Trophoblast cell (in vitro differentiated cells and primary cell): ENCODE measurements at regions not wholly inside any gene's neighbourhood (a gene's known extent, or its start where the extent isn't known, plus 50 kb on each side); places are given as distances from the start of the nearest gene placed in this dataset.
A peak's percentile ranks its signal among the peaks of the same experiment; 100 is the strongest.

ENCODE experiments used
- DNase-seq, 2 donors: peaks; one replicate each; pipeline ENCODE4 v3.0.0-alpha.2; 2016
- H2AFZ ChIP-seq: 2 replicates; pipeline ENCODE4 v1.6.1; 2013; ENCODE audit warnings: low read length, moderate library complexity, mild to moderate bottlenecking; ENCODE audit not compliant: insufficient read depth, poor library complexity
- H2AK5ac ChIP-seq: 2 replicates; pipeline ENCODE4 v1.6.1; 2013; ENCODE audit warnings: mild to moderate bottlenecking, low read length
- H2BK120ac ChIP-seq: 2 replicates; pipeline ENCODE4 v1.6.1; 2013; ENCODE audit warnings: low read length, mild to moderate bottlenecking, moderate library complexity; ENCODE audit not compliant: insufficient read depth, poor library complexity
- H2BK12ac ChIP-seq: 2 replicates; pipeline ENCODE4 v1.6.1; 2013; ENCODE audit warnings: mild to moderate bottlenecking, low read length, moderate library complexity
- H2BK5ac ChIP-seq: 2 replicates; pipeline ENCODE4 v1.6.1; 2013; ENCODE audit warnings: low read length, low read depth, moderate library complexity, mild to moderate bottlenecking; ENCODE audit not compliant: poor library complexity
- H3K14ac ChIP-seq: 2 replicates; pipeline ENCODE4 v1.6.1; 2013; ENCODE audit warnings: mild to moderate bottlenecking, low read length
- H3K18ac ChIP-seq: 2 replicates; pipeline ENCODE4 v1.6.1; 2013; ENCODE audit warnings: mild to moderate bottlenecking, low read length
- H3K23ac ChIP-seq: 2 replicates; pipeline ENCODE4 v1.6.1; 2013; ENCODE audit warnings: low read length
- H3K27ac ChIP-seq: 2 replicates; pipeline ENCODE4 v1.5.1; 2013; ENCODE audit warnings: low read depth, mild to moderate bottlenecking, inconsistent platforms, low read length, moderate library complexity
- H3K27me3 ChIP-seq: 2 replicates; pipeline ENCODE4 v1.6.1; 2013; ENCODE audit warnings: inconsistent platforms, mild to moderate bottlenecking, low read length, moderate library complexity; ENCODE audit not compliant: insufficient read depth
- H3K36me3 ChIP-seq, 2 experiments: 1 replicate in 1 of 2; 2 replicates in 1 of 2; pipeline ENCODE4 v1.6.1; 2013; ENCODE audit warnings: low read length in 2 of 2, mild to moderate bottlenecking in 2 of 2, moderate library complexity in 1 of 2; ENCODE audit not compliant: insufficient read depth in 2 of 2, control insufficient read depth in 1 of 2
- H3K4ac ChIP-seq: 2 replicates; pipeline ENCODE4 v1.6.1; 2013; ENCODE audit warnings: low read depth, mild to moderate bottlenecking, low read length, moderate library complexity
- H3K4me1 ChIP-seq, 2 experiments: 1 replicate in 1 of 2; 2 replicates in 1 of 2; pipeline ENCODE4 v1.6.1; 2013; ENCODE audit warnings: low read length in 2 of 2, mild to moderate bottlenecking in 2 of 2, moderate library complexity in 1 of 2; ENCODE audit not compliant: insufficient read depth in 2 of 2, control insufficient read depth in 1 of 2
- H3K4me2 ChIP-seq: 2 replicates; pipeline ENCODE4 v1.6.1; 2013; ENCODE audit warnings: inconsistent platforms, mild to moderate bottlenecking, low read length, moderate library complexity
- H3K4me3 ChIP-seq: 2 replicates; pipeline ENCODE4 v1.5.1; 2013; ENCODE audit warnings: mild to moderate bottlenecking, low read depth, low read length, inconsistent platforms
- H3K79me1 ChIP-seq: one replicate; pipeline ENCODE4 v1.6.1; 2013; ENCODE audit warnings: low read length
- H3K79me2 ChIP-seq: 2 replicates; pipeline ENCODE4 v1.6.1; 2013; ENCODE audit warnings: low read length, mild to moderate bottlenecking; ENCODE audit not compliant: control insufficient read depth, insufficient read depth, poor library complexity
- H3K9ac ChIP-seq: 2 replicates; pipeline ENCODE4 v1.6.1; 2013; ENCODE audit warnings: mild to moderate bottlenecking, low read length
- H3K9me3 ChIP-seq: 2 replicates; pipeline ENCODE4 v1.6.1; 2013; ENCODE audit warnings: low read depth, mild to moderate bottlenecking, control low read depth, inconsistent platforms, low read length; ENCODE audit not compliant: insufficient read depth
- H4K12ac ChIP-seq: 2 replicates; pipeline ENCODE4 v1.6.1; 2013; ENCODE audit warnings: low read depth, mild to moderate bottlenecking, low read length, moderate library complexity
- H4K8ac ChIP-seq: 2 replicates; pipeline ENCODE4 v1.6.1; 2013; ENCODE audit warnings: low read depth, mild to moderate bottlenecking, low read length, moderate library complexity
- H4K91ac ChIP-seq: one replicate; pipeline ENCODE4 v1.6.1; 2013; ENCODE audit warnings: low read depth, mild to moderate bottlenecking, low read length, moderate library complexity
- WGBS: extraction: QIAGEN DNeasy Blood & Tissue Kit; methylation state at CpG from one replicate; pipeline ENCODE4 v1.1.7; 2013; ENCODE audit warnings: missing lambda C conversion rate; ENCODE audit not compliant: insufficient read length, insufficient coverage; ENCODE audit errors: extremely low coverage; 5-methylcytosine and 5-hydroxymethylcytosine counted together

DNA sequence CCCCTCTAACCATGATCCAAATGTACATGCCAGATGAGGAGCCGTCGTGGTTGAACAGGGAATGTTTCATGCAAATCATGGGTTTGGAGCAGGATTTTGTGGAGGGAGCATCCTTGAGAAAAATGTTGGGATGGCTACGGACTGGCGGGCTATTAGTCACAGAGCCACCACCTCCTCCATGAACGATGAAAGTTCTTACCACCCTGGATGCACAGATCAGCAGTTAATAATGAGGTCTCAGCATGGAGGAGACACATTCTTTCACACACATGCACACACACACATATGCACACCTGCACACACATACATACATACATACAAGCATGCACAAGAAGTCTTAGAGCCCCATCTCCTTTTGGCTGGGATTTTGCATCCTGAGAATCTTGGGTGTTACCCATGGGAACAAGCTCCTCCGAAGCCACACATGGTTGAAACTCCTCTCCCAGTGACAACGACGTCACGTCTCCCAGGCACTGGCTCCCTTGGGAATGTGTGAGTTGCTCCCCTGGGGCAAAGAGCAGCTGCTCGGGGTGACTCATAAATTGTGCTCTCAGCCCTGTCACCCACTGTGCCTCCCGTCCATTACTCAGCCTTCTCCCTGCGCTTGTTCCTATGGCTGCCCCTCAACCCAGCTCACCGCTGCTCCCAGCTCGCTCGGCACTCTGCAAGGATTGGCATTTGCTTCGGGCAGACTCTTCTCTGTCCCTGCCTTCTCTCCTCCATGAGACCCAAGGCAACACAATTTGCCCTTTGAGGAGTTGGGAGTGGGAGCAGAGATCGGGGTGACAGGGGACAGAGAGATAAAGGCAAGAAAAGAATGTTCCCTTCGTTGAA lies 344.6 kb downstream of the SOX9 start:
- H2BK12ac ChIP-seq, result no peak overlapping the region
- H3K36me3 ChIP-seq, result no peaks in the 10 kb centered on the region
- H3K4me3 ChIP-seq, result no peak overlapping the region
- H4K12ac ChIP-seq, result no peak overlapping the region
- no peak overlapping the region for H2AK5ac ChIP-seq
- peak overlapping the region; percentile 29 for H3K27ac ChIP-seq
- DNase-seq, result peak; percentile 98
- H3K4ac ChIP-seq, result no peak overlapping the region
- no peaks in the 10 kb centered on the region for H3K9me3 ChIP-seq
- no peak overlapping the region for H3K18ac ChIP-seq
- H3K23ac ChIP-seq, result no peak overlapping the region
- no peaks in the 10 kb centered on the region for H3K79me2 ChIP-seq
- no peak overlapping the region for H2AFZ ChIP-seq
- peaks cover 15% of the 10 kb centered on the region for H3K79me1 ChIP-seq
- H4K91ac ChIP-seq, result peak overlapping the region; percentile 23
- no peak overlapping the region for H4K8ac ChIP-seq
- H2BK120ac ChIP-seq, result no peak overlapping the region
- H3K14ac ChIP-seq, result no peak overlapping the region
- peak overlapping the region; percentile 5 for H2BK5ac ChIP-seq
- no peak overlapping the region for H3K9ac ChIP-seq
- no peaks in the 10 kb centered on the region for H3K27me3 ChIP-seq
- no CpG with 5 or more reads among the region's 18 CpGs for WGBS
- peak overlapping the region; percentile 33 for H3K4me2 ChIP-seq
- H3K4me1 ChIP-seq, result peaks cover 30 to 49% of the 10 kb centered on the region in 2 experiments

DNA sequence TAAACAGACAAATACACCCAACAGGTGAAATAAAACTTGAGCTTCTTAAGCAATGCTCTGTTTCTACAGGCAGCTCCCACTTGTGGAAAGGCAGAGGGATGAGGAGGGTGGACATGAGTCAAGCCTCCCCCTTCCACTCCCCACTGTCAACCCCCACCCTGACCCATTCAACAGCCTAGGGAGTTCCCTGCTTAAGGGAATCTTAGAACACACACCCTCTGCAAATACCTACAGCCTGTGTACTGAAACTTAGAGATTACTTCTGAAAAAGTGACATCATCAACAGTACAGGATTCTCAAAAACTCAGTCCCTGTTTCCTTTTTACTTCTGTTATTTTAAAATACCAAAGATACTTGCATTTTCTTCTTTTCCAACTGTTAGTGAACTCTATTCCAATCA lies 345.4 kb downstream of the SOX9 start:
- DNase-seq, result peak; percentile 75 to 81
- no peak overlapping the region for H3K14ac ChIP-seq
- no peak overlapping the region for H2AFZ ChIP-seq
- no peaks in the 10 kb centered on the region for H3K27me3 ChIP-seq
- H3K27ac ChIP-seq, result peak overlapping the region; percentile 29
- no peaks in the 10 kb centered on the region for H3K9me3 ChIP-seq
- H3K4me2 ChIP-seq, result peak overlapping the region; percentile 33
- no peak overlapping the region for H3K4me3 ChIP-seq
- no peak overlapping the region for H2BK5ac ChIP-seq
- H3K18ac ChIP-seq, result no peak overlapping the region
- no peak overlapping the region for H4K12ac ChIP-seq
- H3K4ac ChIP-seq, result no peak overlapping the region
- peaks cover 25 to 45% of the 10 kb centered on the region in 2 experiments for H3K4me1 ChIP-seq
- H3K36me3 ChIP-seq, result no peaks in the 10 kb centered on the region
- H4K8ac ChIP-seq, result no peak overlapping the region
- H3K23ac ChIP-seq, result no peak overlapping the region
- no peak overlapping the region for H3K9ac ChIP-seq
- H2AK5ac ChIP-seq, result no peak overlapping the region
- H2BK120ac ChIP-seq, result no peak overlapping the region
- H4K91ac ChIP-seq, result no peak overlapping the region
- no peaks in the 10 kb centered on the region for H3K79me2 ChIP-seq
- peaks cover 12% of the 10 kb centered on the region for H3K79me1 ChIP-seq
- H2BK12ac ChIP-seq, result no peak overlapping the region

DNA sequence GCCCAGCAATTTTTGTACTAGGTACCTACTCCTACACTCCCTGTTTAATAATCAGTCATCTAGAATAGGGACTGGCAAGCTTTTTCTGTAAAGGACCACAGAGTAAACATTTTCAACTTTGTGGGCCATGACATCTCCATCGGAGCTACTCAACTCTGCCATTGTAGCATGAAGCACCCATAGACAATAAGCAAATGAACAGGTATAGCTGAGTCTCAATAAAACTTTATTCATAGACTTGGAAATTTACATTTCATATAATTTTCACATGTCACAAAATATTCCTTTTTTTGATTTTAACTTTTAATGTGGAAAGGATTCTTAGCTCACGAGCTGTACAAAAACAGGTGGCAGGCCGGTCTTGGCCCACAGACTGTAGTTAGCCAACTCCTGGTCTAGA lies 345.8 kb downstream of the SOX9 start:
- no peak overlapping the region for H3K9ac ChIP-seq
- H4K91ac ChIP-seq, result no peak overlapping the region
- no peak overlapping the region for H4K12ac ChIP-seq
- no peaks in the 10 kb centered on the region for H3K27me3 ChIP-seq
- H2AFZ ChIP-seq, result no peak overlapping the region
- WGBS, result no CpG with 5 or more reads among the region's 3 CpGs
- no peaks in the 10 kb centered on the region for H3K36me3 ChIP-seq
- no peak overlapping the region for H4K8ac ChIP-seq
- no peak overlapping the region for H2BK5ac ChIP-seq
- no peak overlapping the region for H3K18ac ChIP-seq
- H3K4me3 ChIP-seq, result no peak overlapping the region
- no peak overlapping the region for H3K4me2 ChIP-seq
- peak overlapping the region; percentile 48 for H3K27ac ChIP-seq
- H2AK5ac ChIP-seq, result no peak overlapping the region
- no peak overlapping the region for H2BK12ac ChIP-seq
- H3K9me3 ChIP-seq, result no peaks in the 10 kb centered on the region
- H3K4me1 ChIP-seq, result peaks cover 22 to 44% of the 10 kb centered on the region in 2 experiments
- H3K4ac ChIP-seq, result no peak overlapping the region
- peaks cover 12% of the 10 kb centered on the region for H3K79me1 ChIP-seq
- no peak overlapping the region for H2BK120ac ChIP-seq
- H3K14ac ChIP-seq, result no peak overlapping the region
- H3K23ac ChIP-seq, result no peak overlapping the region
- no peak for DNase-seq
- H3K79me2 ChIP-seq, result no peaks in the 10 kb centered on the region

DNA sequence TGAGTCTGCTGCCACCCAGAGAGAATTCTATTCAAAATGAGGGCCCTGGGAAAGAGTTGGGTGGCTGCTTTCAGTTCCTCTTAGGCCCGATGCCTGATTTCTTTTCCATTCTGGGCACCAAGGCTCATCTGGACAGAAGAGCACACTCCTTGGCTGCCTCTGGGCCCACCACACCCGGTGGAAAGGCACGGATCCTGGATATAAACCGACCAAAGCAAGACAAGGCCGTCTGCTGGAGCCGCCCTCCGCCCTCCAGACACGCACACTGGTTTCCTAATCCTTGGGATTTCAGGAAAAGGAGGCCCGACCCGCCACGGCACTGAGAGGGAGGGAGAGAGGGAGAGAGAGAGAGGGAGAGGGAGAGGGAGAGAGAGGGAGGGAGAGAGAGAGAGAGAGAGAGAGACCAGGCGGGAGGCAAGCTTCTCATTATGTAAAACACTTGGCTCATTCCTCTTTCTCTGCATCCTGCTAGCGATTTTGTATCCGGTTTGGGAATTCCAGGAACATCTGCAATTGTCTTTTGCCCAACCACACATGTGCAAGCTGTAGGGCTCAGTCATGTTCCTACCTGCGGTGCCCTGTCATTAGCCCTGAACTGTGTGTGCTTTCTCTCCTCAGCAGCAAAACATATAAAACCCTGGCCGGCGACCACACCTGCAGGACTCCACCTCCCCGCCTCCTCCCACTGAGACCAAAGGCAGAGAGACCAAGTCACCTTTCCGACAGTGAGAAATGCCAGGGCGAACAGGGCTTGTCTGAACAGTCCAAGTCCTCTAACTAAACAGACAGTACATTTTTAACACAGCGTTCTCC lies 347.2 kb downstream of the SOX9 start:
- Histone ChIP-seq H3K27ac (no peak overlapping the region), H3K18ac (peak overlapping the region; percentile 7), H3K4me3 (no peak overlapping the region), H2AFZ (no peak overlapping the region), H3K79me1 (peaks cover 12% of the 10 kb centered on the region), H3K4me2 (no peak overlapping the region), H3K79me2 (no peaks in the 10 kb centered on the region), H3K9ac (no peak overlapping the region), H3K14ac (no peak overlapping the region), H3K4ac (no peak overlapping the region), H3K4me1 (peaks cover 20 to 34% of the 10 kb centered on the region in 2 experiments), H2BK120ac (peak overlapping the region; percentile 44), H3K9me3 (no peaks in the 10 kb centered on the region), H4K91ac (peak overlapping the region; percentile 36), H2BK12ac (peak overlapping the region; percentile 38), H4K8ac (no peak overlapping the region), H3K36me3 (no peaks in the 10 kb centered on the region), H2BK5ac (no peak overlapping the region), H4K12ac (no peak overlapping the region), H3K27me3 (no peaks in the 10 kb centered on the region), H3K23ac (no peak overlapping the region), H2AK5ac (no peak overlapping the region)
- no CpG with 5 or more reads among the region's 21 CpGs for WGBS
- DNase-seq, result peak in 1 of 2 donors; percentile 26
